ENCODE measurements at regions not wholly inside any gene's neighbourhood (a gene's known extent, or its start where the extent isn't known, plus 50 kb on each side); places are given as distances from the start of the nearest gene placed in this dataset.

DNA sequence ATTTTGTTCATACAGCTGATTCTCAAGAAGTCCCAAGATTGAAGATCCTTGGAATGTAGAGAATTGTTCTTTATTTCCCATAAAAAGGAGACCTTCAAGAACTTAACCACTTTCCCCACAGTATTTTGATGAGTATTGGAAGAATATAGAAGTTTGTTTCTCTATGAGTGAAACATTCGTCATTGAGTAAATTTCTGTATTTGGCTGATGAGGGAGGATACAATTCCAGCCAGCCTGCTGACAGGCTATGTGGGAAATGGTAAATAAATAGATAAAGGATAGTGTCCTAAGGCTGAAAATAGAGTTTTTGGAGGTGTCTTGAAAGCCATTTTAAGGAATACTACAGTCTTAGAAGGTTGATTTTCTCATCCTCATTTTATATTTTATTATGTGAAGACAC lies 1076.1 kb downstream of the ROBO2 start:
- DNase-seq = no peak
- H3K27me3 ChIP-seq = no peaks in the 10 kb centered on the region

DNA sequence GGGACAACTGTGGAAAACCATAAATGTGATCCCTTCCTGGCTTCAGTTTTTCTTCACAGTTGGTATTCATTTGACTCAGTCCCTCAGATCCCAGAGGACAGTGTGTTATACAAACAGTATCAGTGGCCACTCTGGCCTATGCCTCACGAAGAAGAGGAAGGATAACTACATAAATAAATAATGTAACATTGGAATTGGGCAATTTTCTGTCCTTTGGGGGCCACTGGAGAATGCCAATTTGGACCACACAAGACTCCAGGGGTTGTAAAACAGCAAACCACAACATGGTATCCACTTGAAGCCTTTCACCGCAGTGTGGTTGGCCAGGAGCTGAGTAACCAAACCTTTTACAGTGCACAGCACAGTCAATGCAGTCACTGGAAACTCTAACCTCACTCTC lies 1077.0 kb downstream of the ROBO2 start:
- Histone ChIP-seq H3K36me3 (no peaks in the 10 kb centered on the region), H3K27ac (no peak overlapping the region), H3K4me1 (no peaks in the 10 kb centered on the region), H3K27me3 (no peaks in the 10 kb centered on the region), H3K9me3 (no peaks in the 10 kb centered on the region), H3K4me3 (no peak overlapping the region)
- intact Hi-C loops (cut with DNase I) = no loop called here
- ATAC-seq (no peak), DNase-seq (no peak)
- TF ChIP-seq, protein P1, sequence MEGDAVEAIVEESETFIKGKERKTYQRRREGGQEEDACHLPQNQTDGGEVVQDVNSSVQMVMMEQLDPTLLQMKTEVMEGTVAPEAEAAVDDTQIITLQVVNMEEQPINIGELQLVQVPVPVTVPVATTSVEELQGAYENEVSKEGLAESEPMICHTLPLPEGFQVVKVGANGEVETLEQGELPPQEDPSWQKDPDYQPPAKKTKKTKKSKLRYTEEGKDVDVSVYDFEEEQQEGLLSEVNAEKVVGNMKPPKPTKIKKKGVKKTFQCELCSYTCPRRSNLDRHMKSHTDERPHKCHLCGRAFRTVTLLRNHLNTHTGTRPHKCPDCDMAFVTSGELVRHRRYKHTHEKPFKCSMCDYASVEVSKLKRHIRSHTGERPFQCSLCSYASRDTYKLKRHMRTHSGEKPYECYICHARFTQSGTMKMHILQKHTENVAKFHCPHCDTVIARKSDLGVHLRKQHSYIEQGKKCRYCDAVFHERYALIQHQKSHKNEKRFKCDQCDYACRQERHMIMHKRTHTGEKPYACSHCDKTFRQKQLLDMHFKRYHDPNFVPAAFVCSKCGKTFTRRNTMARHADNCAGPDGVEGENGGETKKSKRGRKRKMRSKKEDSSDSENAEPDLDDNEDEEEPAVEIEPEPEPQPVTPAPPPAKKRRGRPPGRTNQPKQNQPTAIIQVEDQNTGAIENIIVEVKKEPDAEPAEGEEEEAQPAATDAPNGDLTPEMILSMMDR (IDR thresholded peaks at IDR 0.05) = no peak

More for the DNA sequence above, 1076.1 kb downstream of the ROBO2 start:
- no peaks in the 10 kb centered on the region for H3K36me3 ChIP-seq
- TF ChIP-seq, protein P1 (IDR thresholded peaks at IDR 0.05) = no peak
- intact Hi-C loops (cut with DNase I) = no loop called here
- no peak overlapping the region for H3K27ac ChIP-seq
- H3K4me3 ChIP-seq = no peak overlapping the region
- H3K9me3 ChIP-seq = no peaks in the 10 kb centered on the region
- H3K4me1 ChIP-seq = no peaks in the 10 kb centered on the region
- ATAC-seq = no peak

DNA sequence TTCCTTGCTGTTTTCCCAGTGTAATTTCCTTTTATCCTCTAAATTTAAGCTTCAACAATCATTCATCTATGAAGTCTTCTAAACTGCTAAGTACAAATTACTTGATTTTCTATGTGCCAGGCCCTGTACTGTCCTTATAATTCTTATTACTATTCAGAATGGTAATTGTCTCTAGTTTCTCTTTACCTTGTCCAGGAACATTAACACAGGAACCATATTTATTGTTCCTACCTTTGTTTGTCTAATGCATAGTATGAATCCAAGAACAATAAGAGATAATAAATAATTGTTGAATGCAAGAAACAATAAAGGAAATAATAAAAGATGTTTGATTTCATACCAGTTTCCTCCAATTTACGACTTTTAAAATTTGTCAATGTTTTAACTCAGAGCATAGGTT lies 1083.2 kb downstream of the ROBO2 start:
- Histone ChIP-seq H3K4me3 (no peak overlapping the region), H3K27ac (no peak overlapping the region), H3K9me3 (no peaks in the 10 kb centered on the region), H3K4me1 (no peaks in the 10 kb centered on the region), H3K36me3 (no peaks in the 10 kb centered on the region), H3K27me3 (no peaks in the 10 kb centered on the region)
- TF ChIP-seq, protein P1 (IDR thresholded peaks at IDR 0.05) = no peak
- no peak for ATAC-seq
- intact Hi-C loops (cut with DNase I) = no loop called here
- DNase-seq = no peak

DNA sequence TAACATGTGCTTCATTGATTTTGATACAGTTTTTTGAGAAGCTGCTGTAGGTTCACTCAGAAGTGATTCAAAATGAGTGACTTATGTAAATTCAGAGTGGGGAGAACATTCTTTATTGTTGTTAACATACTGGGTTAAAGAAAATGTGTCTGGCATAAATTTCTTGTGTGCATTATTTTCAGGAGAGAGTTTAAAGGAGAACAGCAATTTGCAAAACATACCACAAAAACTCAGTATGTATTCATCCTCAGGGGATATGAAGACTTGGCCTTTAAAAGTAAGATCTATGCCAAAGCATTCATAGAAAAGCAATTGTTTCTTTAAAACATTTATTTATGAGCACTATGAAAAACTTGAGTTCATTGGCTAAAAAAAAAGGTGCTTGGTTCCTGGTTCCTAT lies 1089.8 kb downstream of the ROBO2 start:
- TF ChIP-seq, protein P1 (IDR thresholded peaks at IDR 0.05) = no peak
- Histone ChIP-seq H3K27me3 (no peaks in the 10 kb centered on the region), H3K4me1 (no peaks in the 10 kb centered on the region), H3K36me3 (no peaks in the 10 kb centered on the region), H3K27ac (no peak overlapping the region), H3K4me3 (no peak overlapping the region), H3K9me3 (no peaks in the 10 kb centered on the region)
- ATAC-seq = no peak
- intact Hi-C loops (cut with DNase I) = no loop called here
- DNase-seq = no peak

DNA sequence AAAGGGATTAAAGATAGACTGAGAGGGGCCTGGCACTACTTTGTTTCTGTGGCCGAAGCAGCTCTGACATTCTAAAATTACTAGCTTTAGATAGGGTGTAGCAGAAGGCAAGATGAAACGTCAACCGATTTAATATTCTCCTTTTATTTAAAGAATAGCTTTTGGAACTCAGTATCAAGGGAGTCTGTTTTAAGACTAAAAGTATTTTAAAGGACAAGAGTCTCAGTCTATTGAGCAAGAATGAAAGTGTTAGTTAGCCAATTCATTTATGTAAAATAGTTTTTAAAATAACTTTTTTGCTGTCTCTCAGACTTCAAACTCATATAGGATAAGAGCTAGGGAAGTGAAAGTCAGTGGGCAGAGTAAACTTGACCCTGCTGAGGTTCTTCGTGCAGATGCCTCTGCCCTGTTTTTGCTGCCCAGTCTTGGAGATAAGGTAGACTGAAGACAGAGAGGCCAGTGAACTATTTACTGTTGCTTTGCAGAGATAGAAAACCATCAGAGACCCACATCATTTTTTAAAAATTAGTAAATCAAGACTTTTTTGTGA lies 1090.9 kb downstream of the ROBO2 start:
- Histone ChIP-seq H3K27ac (no peak overlapping the region), H3K4me3 (no peak overlapping the region), H3K4me1 (no peaks in the 10 kb centered on the region), H3K27me3 (no peaks in the 10 kb centered on the region), H3K36me3 (no peaks in the 10 kb centered on the region), H3K9me3 (no peaks in the 10 kb centered on the region)
- intact Hi-C loops (cut with DNase I) = no loop called here
- TF ChIP-seq, protein P1 (IDR thresholded peaks at IDR 0.05) = no peak
- no peak for ATAC-seq
- no peak for DNase-seq

DNA sequence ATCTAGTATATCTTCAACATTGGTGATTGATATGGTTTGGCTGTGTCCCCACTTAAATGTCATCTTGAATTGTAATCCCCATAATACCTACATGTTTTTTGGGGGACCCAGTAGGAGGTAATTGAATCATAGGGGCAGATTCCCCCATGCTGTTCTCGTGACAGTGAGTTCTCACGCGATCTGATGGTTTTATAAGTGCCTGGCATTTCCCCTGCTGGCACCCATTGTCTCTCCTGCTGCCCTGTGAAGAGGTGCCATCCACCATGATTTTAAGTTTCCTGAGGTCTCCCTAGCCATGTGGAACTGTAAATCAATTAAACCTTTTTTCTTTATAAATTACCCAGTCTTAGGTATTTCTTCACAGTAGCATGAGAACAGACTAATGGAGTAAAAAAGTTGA lies 1094.6 kb downstream of the ROBO2 start:
- Histone ChIP-seq H3K9me3 (no peaks in the 10 kb centered on the region), H3K27me3 (no peaks in the 10 kb centered on the region), H3K27ac (no peak overlapping the region), H3K4me1 (no peaks in the 10 kb centered on the region), H3K4me3 (no peak overlapping the region), H3K36me3 (no peaks in the 10 kb centered on the region)
- no peak for ATAC-seq
- TF ChIP-seq, protein P1 (IDR thresholded peaks at IDR 0.05) = no peak
- intact Hi-C loops (cut with DNase I) = no loop called here
- DNase-seq = no peak

Measured in upper lobe of right lung (tissue), 1 donor.